ENCODE measurements at regions not wholly inside any gene's neighbourhood (a gene's known extent, or its start where the extent isn't known, plus 50 kb on each side); places are given as distances from the start of the nearest gene placed in this dataset.

DNA sequence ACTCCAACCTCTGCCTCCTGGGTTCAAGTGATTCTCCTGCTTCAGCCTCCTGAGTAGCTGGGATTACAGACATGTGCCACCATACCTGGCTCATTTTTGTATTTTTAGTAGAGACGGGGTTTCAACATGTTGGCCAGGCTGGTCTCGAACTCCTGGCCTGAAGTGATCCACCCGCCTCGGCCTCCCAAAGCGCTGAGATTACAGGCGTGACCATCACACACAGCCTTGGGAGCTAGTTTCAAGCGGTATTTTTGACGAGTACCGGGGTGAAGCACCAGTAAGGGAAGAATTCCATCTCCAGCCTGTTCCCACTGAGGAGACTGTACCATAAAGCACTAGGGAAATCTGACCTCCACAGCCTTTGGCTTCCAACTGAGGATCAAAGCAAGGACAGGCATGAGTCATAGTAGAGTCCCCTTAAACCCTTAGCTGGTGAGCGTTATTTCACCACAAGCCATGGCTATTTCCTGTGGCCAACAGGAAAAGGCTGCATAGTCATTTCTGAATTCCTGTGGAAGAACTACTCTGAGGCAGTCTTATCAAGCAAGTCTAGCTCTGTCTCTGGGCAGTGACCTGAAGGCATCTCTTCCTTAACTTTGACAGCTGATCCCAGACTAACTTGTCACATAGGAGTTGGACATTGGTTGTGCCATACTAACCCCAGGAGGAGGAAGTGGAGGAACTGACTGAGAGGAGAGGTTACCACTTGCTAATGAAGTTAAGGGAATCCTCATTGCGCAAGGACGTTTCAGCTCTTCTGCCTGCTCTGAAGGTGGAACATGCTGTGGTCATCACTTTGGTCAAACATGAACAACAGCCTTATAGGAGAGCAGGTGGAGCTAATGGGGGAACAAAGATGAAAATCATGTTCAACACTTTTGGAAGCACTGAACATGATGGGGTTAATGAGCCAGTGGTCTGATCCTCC lies 85.8 kb upstream of the DMRT1 start (continued):
- TF ChIP-seq, protein P1, sequence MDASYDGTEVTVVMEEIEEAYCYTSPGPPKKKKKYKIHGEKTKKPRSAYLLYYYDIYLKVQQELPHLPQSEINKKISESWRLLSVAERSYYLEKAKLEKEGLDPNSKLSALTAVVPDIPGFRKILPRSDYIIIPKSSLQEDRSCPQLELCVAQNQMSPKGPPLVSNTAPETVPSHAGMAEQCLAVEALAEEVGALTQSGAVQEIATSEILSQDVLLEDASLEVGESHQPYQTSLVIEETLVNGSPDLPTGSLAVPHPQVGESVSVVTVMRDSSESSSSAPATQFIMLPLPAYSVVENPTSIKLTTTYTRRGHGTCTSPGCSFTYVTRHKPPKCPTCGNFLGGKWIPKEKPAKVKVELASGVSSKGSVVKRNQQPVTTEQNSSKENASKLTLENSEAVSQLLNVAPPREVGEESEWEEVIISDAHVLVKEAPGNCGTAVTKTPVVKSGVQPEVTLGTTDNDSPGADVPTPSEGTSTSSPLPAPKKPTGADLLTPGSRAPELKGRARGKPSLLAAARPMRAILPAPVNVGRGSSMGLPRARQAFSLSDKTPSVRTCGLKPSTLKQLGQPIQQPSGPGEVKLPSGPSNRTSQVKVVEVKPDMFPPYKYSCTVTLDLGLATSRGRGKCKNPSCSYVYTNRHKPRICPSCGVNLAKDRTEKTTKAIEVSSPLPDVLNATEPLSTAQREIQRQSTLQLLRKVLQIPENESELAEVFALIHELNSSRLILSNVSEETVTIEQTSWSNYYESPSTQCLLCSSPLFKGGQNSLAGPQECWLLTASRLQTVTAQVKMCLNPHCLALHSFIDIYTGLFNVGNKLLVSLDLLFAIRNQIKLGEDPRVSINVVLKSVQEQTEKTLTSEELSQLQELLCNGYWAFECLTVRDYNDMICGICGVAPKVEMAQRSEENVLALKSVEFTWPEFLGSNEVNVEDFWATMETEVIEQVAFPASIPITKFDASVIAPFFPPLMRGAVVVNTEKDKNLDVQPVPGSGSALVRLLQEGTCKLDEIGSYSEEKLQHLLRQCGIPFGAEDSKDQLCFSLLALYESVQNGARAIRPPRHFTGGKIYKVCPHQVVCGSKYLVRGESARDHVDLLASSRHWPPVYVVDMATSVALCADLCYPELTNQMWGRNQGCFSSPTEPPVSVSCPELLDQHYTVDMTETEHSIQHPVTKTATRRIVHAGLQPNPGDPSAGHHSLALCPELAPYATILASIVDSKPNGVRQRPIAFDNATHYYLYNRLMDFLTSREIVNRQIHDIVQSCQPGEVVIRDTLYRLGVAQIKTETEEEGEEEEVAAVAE (CRISPR knock-in tag; IDR thresholded peaks at IDR 0.05; ENCODE audit: borderline replicate concordance), result peak; percentile 70; the same call in 1 of the 2 replicates
- TF ChIP-seq TMF1 (CRISPR knock-in tag; IDR thresholded peaks at IDR 0.05; ENCODE audit: low read depth), result no peak
- peak; percentile 53; the same call in 1 of the 2 replicates for TF ChIP-seq ZNF614 (CRISPR knock-in tag; IDR thresholded peaks at IDR 0.05; ENCODE audit: borderline replicate concordance)
- TF ChIP-seq SRSF9 (IDR thresholded peaks at IDR 0.05; ENCODE audit: borderline replicate concordance, insufficient read depth, low read depth, low read length, poor library complexity, severe bottlenecking), result no peak
- TF ChIP-seq SRSF1 (optimal IDR thresholded peaks at IDR 0.05; ENCODE audit: low read depth, low read length), result no peak
- no peak for TF ChIP-seq ZMYM4 (CRISPR knock-in tag; IDR thresholded peaks at IDR 0.05)
- TF ChIP-seq ZNF7 (CRISPR knock-in tag; IDR thresholded peaks at IDR 0.05), result no peak
- TF ChIP-seq, protein P2, sequence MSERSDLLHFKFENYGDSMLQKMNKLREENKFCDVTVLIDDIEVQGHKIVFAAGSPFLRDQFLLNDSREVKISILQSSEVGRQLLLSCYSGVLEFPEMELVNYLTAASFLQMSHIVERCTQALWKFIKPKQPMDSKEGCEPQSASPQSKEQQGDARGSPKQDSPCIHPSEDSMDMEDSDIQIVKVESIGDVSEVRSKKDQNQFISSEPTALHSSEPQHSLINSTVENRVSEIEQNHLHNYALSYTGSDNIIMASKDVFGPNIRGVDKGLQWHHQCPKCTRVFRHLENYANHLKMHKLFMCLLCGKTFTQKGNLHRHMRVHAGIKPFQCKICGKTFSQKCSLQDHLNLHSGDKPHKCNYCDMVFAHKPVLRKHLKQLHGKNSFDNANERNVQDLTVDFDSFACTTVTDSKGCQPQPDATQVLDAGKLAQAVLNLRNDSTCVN (CRISPR knock-in tag; IDR thresholded peaks at IDR 0.05; ENCODE audit: borderline replicate concordance), result no peak
- TF ChIP-seq ARID2 (CRISPR knock-in tag; IDR thresholded peaks at IDR 0.05; ENCODE audit: borderline replicate concordance), result no peak
- peak; percentile 75 for TF ChIP-seq ERF (CRISPR knock-in tag; IDR thresholded peaks at IDR 0.05)
- TF ChIP-seq SAP130 (CRISPR knock-in tag; IDR thresholded peaks at IDR 0.05; ENCODE audit: low read depth), result peak; percentile 74
- TF ChIP-seq ZNF441 (CRISPR knock-in tag; IDR thresholded peaks at IDR 0.05; ENCODE audit: borderline replicate concordance), result 0 out of 2 replicates have a peak, but pooled peaks have one; percentile 44
- TF ChIP-seq NFKB2 (CRISPR knock-in tag; IDR thresholded peaks at IDR 0.05; ENCODE audit: borderline replicate concordance), result no peak
- TF ChIP-seq FOXK2 (IDR thresholded peaks at IDR 0.05), result no peak
- no peak for TF ChIP-seq ZNF10 (CRISPR knock-in tag; IDR thresholded peaks at IDR 0.05; ENCODE audit: borderline replicate concordance, low read depth)
- no peak for TF ChIP-seq MXD4 (CRISPR knock-in tag; IDR thresholded peaks at IDR 0.05)
- no peak for TF ChIP-seq HIVEP1 (CRISPR knock-in tag; IDR thresholded peaks at IDR 0.05)
- TF ChIP-seq SATB2 (CRISPR knock-in tag; IDR thresholded peaks at IDR 0.05), result no peak
- no peak for TF ChIP-seq MIER2 (CRISPR knock-in tag; IDR thresholded peaks at IDR 0.05)
- no peak for TF ChIP-seq MTA3 (CRISPR knock-in tag; IDR thresholded peaks at IDR 0.05)
- no peak for TF ChIP-seq GABPA (IDR thresholded peaks at IDR 0.05; ENCODE audit: low read depth, low read length)
- TF ChIP-seq GABPA (CRISPR knock-in tag; IDR thresholded peaks at IDR 0.05; ENCODE audit: low read depth), result peak; percentile 77
- TF ChIP-seq KDM3A (CRISPR knock-in tag; IDR thresholded peaks at IDR 0.05; ENCODE audit: low read depth), result peak; percentile 68; the same call in 1 of the 2 replicates
- TF ChIP-seq E2F1 (CRISPR knock-in tag; IDR thresholded peaks at IDR 0.05), result no peak

All from HepG2 (cell line).